ENCODE measurements at regions not wholly inside any gene's neighbourhood (a gene's known extent, or its start where the extent isn't known, plus 50 kb on each side); places are given as distances from the start of the nearest gene placed in this dataset.

DNA sequence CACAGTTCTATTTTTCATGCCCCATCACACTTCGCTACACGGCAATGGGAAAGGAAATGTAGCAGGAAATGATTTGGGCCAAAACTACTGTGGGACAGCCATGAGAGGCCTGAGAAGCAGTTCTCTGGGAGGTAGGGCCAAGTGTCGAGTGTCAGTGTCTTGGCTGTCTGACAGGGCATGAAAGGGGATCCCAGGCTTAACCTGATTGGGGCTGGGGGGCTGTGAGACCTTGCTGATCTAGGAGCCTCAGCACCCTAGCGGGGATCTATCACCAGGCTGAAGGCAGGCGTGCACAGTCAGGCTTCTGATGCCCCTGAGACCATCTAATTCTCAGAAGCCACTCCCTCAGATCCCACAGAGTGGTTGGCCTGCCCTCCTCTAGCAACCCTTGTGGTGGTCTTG, 58.2 kb upstream of the SLC25A13 start:
- TF ChIP-seq, protein P1, sequence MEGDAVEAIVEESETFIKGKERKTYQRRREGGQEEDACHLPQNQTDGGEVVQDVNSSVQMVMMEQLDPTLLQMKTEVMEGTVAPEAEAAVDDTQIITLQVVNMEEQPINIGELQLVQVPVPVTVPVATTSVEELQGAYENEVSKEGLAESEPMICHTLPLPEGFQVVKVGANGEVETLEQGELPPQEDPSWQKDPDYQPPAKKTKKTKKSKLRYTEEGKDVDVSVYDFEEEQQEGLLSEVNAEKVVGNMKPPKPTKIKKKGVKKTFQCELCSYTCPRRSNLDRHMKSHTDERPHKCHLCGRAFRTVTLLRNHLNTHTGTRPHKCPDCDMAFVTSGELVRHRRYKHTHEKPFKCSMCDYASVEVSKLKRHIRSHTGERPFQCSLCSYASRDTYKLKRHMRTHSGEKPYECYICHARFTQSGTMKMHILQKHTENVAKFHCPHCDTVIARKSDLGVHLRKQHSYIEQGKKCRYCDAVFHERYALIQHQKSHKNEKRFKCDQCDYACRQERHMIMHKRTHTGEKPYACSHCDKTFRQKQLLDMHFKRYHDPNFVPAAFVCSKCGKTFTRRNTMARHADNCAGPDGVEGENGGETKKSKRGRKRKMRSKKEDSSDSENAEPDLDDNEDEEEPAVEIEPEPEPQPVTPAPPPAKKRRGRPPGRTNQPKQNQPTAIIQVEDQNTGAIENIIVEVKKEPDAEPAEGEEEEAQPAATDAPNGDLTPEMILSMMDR (conservative IDR thresholded peaks at IDR 0.05), result no peak
- TF ChIP-seq EZH2 (IDR thresholded peaks at IDR 0.05; ENCODE audit: low read depth), result no peak

Data from PC-9 (cell line).